Occipital lobe (tissue), 1 donor: ENCODE measurements at regions not wholly inside any gene's neighbourhood (a gene's known extent, or its start where the extent isn't known, plus 50 kb on each side); places are given as distances from the start of the nearest gene placed in this dataset.

Experiments used
- DNase-seq: peaks from one replicate; lab custom pipeline; 2025; lab: John Stamatoyannopoulos, UW

DNA sequence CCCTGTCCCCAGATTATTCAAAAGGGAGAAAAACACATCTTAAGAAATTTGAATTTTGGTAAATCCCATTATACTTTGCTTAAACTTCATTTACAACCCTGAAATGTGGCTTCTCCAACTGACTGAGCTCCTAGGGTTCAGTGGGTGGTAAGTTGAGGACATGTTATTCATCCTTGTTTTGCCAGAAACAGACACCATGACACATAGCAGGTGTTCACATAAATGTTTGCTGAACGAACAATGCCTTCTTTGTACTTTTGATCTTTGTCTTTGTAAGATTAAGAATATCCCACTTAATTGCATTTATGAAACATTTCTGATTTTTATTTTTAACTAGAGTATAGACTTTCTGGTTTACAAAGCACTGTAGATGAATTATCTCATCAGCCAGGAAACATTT lies 209.7 kb downstream of the GPAM start:
- DNase-seq, result no peak

GRCh38 chr10:111974325-111974724 lies 209.2 kb downstream of the GPAM start:
- DNase-seq, result no peak

DNA sequence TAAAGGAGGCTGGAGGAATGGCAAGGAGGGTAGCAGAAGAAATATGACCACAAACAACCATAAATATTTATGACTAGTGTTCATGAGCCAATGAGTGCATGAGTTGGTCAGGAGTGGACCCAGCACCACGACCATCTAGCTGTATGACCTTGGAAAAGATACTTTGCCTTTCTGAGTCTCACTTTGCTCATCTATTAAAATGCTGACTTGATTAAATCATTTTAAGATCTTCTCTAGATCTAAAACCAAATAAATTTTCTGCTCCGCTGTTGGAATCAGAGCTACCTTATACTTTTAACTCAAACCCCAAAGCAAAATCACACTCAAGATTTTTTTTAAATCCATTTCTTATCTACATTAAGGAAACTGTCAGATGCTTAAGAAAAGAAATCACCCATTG lies 207.0 kb downstream of the GPAM start:
- DNase-seq, result no peak

DNA sequence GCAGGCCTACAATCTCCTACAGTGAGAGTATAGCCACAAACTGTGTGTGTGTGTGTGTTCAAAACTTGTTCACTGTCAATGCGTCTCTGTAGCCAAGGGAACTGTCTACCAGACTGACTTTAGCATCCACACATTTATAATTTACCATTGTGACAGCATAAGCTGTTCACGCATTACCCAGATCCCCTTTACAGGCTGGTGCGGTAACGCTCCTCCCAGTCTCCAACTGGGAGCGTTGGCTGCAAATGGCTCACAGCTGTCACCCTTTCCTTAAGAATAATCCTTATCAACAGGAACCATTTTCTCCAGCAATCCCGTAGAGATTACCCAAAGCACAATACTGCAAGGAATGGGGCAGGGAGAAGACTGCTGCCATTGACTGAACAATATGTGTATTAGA lies 199.5 kb downstream of the GPAM start:
- DNase-seq, result no peak

DNA sequence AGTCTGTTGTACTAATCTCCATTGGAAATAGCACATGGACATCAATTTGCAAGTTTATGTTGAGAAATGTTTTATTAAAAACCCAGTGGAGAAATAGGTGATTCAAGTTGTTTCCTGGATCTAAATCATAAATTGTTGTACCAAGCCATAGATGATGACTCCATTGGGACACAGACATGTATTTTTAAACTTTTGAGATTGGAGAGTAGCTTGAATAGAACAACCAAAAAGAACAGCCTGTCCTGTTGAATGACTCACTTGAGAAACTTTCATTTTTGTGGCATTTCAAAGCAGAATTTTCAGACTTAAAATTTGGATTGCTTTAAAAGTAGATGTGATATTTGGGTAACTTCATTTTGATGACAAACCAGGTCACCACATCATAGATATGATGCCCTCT lies 197.5 kb downstream of the GPAM start:
- DNase-seq, result no peak

- no peak for DNase-seq
Observed at GRCh38 chr10:111988646-111989045, 194.9 kb downstream of the GPAM start.

DNA sequence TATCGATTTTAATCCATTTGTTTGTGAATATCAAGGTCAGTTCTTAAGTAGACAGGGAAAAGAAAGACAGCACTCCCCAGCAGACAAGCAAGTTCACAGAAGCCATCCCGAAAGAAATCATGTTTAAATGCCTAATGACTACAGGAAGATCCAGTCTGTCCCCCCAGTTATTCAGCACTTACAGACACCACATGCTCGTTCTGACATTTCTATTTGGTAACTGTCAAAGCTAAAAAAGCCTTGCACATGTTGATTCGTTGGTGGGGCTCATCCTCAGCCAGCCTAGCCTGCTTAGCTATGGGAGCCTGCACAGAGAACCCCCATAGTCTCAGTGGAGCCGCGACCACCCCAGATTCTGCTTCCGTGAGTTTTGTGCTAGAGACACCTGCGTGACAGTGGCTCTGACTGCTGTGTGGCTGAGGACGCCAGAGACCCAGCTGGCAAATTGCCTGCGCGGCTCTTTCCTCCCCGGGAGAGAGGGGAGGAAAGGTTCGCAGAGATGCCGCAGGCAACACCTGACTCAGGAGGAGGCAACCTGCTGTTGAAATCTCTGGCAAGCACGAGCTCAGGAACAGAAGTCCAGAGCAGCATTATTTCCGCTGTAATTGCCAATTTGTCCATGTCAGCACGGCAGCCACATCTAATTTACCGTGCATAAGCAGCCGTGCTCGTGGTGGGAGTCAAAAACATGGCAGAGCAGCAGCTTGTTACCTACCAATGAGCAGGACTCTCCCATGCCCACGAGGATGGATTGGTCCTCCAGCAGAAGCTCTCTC lies 194.2 kb downstream of the GPAM start:
- DNase-seq, result no peak

- DNase-seq, result no peak
Observed at GRCh38 chr10:111990734-111991133, 192.8 kb downstream of the GPAM start.

GRCh38 chr10:111993321-111993720 lies 190.2 kb downstream of the GPAM start:
- DNase-seq, result no peak

GRCh38 chr10:111993872-111994426 lies 189.6 kb downstream of the GPAM start:
- no peak for DNase-seq

DNA sequence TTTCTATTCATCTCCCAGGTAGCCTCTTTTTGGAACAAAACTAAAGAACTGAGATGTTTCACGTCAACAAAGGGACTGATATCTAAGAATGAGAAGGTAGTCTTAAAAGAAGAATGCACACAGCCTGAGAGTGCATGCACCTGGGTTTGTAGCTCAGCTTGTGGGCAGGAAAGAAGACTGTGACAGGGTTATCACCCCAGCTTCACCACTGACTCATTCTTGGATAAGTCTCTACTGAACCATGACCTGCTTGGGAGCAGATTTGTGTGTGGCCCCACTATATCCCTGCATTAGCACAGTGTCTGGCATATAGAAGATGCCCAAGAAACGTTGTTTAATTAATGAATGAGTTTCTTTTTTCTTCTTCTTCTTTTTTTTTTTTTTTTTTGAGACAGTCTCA lies 187.5 kb downstream of the GPAM start:
- no peak for DNase-seq

DNA sequence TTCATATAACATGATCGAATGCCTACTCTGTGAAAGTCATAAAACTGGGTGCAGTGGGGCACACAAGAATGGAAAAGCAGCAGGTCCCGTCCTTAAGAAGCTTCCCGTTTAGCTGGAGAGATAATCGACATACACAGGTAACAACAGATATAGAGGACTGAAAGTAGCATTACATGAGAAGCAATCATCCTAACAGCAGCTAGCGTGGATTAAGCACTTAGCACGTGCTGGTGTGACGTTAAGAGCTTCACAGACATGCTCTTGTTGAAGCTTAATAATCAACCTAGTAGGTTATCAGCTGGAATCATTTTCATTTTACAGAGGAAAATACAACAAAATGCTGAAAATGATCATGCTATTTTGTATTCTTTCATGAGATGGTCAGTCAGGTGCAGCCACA lies 184.8 kb downstream of the GPAM start:
- no peak for DNase-seq

DNA sequence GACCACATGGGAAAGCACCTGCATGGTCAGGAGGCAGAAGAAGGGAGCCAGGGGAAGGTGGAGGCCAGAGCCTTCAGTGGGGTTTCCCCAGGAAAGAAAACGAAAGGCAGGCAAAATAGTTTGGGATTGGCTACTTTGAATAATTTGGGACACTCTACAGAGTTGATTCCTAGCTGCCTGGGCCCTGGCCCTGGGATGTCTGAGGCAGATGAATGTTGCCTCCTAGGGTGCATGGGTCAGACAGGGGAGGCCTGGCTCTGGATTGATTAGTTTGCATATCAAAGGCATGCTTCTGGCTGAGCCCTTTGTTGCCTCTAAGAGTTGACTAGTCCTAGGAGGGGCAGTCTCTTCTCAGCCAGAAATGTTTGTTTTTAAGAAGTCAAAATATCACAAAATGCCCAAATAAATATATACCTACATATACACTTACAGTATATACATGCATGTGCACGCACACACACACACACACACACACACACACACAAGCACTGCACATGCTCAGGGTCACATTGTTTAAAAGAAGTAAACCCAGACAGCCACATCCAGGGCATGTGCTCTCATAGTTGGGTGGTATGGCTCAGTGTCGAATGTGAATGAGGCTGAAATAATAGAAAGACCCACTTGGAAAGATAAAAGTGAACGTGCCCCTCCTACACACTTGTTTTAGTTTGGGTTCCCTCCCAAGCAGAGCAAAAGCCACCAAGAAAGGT lies 184.2 kb downstream of the GPAM start:
- DNase-seq, result no peak

GRCh38 chr10:111999915-112000302 lies 183.7 kb downstream of the GPAM start:
- DNase-seq, result no peak

- no peak for DNase-seq
Observed at GRCh38 chr10:112000466-112000865, 183.1 kb downstream of the GPAM start.

GRCh38 chr10:112002206-112002605 lies 181.4 kb downstream of the GPAM start:
- no peak for DNase-seq

GRCh38 chr10:112004075-112004474 lies 179.5 kb downstream of the GPAM start:
- no peak for DNase-seq

DNA sequence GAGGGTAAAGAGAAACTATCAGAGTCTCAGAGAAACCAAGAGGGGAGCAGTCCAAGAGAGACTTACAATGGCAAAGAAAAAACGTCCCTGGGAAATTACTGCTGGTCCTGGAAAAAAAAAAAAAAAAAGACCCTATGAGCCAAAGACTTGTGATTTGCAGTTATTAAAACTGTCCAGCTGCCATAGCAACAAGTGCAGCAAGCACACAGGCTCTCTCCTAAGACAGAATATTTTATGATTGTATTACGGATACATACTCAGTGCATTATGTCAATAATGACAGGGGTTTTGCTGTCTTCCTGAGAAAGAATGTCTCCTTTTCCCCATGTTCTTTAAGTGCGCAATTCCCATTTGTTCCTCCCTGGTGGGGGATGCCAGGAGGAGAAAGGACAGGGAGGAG lies 178.5 kb downstream of the GPAM start:
- DNase-seq, result no peak

GRCh38 chr10:112006407-112006806 lies 177.2 kb downstream of the GPAM start:
- DNase-seq, result no peak

DNA sequence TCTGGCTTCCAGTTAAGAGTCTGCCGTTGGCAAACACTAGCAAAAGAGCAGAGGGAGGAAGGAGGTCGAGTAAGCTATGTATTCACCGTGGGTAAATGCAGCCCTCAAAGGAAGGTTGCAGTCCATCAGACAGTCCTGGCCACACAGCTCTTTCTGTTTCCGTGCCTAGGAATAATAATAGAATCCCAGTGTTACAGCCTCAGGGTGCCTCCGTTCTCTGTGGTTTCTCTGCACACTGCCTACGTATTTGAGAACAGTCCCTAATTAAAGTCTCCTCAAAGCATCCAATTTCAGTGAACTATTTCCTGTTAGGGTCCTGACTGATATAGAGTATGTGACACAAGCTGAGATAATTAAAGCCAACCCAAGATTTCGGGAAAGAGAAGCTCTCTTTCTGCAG lies 176.7 kb downstream of the GPAM start:
- no peak for DNase-seq

DNA sequence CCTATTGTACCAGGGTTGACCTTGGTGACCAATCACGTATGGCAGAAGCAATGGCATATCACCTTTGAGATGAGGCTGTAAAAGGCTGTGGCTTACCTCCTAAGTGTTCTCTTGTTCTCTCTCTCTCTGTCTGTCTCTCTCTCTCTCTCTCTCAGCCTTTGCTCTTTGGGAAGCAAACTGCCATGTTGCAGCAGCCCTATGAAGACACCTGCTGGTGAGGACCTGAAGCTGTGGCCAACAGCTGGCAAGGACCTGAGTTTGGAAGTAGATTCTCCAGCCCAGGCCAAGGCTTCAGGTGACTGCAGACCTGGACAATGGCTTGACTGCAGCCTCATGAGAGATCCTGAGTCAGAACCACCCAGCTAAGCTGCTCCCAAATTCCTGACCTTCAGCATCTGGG lies 161.4 kb downstream of the GPAM start:
- no peak for DNase-seq

DNA sequence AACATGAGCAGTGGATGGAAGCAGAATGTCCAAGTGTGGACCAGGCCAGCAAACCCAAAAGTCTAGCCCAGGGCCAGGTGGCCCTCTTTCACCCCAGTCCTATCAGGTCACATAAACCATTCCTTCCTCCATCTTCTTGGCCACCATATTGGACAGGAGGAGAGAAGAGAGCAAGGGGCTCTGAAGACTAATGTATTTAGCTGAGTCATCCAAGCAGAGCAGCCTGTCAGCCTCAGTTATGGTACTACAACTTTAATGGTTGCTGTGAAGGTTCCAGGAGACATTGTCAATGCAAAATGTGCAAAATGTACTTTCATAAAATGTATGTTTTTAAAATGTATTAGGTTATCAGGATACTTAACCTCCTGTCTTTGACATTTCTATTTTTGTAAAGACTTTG lies 159.5 kb downstream of the GPAM start:
- DNase-seq, result no peak

DNA sequence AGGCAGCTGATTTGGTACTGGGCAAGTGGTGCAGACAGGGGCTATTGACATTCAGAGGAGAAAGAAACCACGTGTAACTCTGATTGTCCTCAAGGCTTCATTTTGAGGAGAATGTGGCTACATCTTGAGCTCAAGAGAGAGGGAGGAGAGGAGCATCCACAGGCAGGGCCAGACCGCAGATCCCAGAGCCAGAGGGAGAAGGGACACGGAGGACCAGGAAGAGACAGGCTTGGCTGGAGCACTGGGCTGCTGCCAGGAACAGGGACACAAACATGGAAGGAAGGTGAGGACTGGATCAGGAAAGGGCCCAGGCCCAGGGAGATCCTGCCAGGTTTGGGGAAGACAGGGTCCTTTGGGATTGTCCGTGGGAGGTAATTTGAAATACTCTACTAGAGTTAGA lies 158.3 kb downstream of the GPAM start:
- DNase-seq, result no peak
